WTC11 (cell line): ENCODE measurements at regions not wholly inside any gene's neighbourhood (a gene's known extent, or its start where the extent isn't known, plus 50 kb on each side); places are given as distances from the start of the nearest gene placed in this dataset.

Source experiments
- ATAC-seq: fragments of 200-7000 bp; cut with Tn5 transposase; 2 replicates; pipeline ENCODE4 v1.10.0; 2021; ENCODE audit warnings: mild to moderate bottlenecking, moderate library complexity
- CTCF ChIA-PET: fragments of 300-600 bp; sonication (Branson Sonifier 250); formaldehyde crosslinking; loops from one replicate; lab custom pipeline; 2021; ENCODE audit warnings: antibody characterized with exemption; lab: Charles Lee
- POLR2A ChIA-PET: fragments of 350-600 bp; sonication (Branson Sonifier 250); formaldehyde crosslinking; loops from one replicate; lab custom pipeline; 2021; ENCODE audit warnings: antibody characterized with exemption; lab: Charles Lee
- DNase-seq: peaks from one replicate; pipeline ENCODE4 v3.0.0; 2021; ENCODE audit warnings: low spot score
- H3K27ac Mint-ChIP-seq: 2 replicates; pipeline ENCODE4 v1.8.0; 2021; ENCODE audit warnings: mixed read lengths
- H3K27me3 Mint-ChIP-seq: 2 replicates; pipeline ENCODE4 v1.8.0; 2021; ENCODE audit warnings: low read depth, mild to moderate bottlenecking, moderate library complexity, mixed read lengths
- H3K36me3 Mint-ChIP-seq: 2 replicates; pipeline ENCODE4 v1.8.0; 2021; ENCODE audit warnings: mixed read lengths
- H3K4me1 Mint-ChIP-seq: 2 replicates; pipeline ENCODE4 v1.8.0; 2022; ENCODE audit warnings: mixed read lengths
- H3K4me3 Mint-ChIP-seq: 2 replicates; pipeline ENCODE4 v1.8.0; 2021; ENCODE audit warnings: mild to moderate bottlenecking, moderate library complexity, mixed read lengths
- H3K9me3 Mint-ChIP-seq: 2 replicates; pipeline ENCODE4 v1.8.0; 2021; ENCODE audit warnings: mixed read lengths
- CBFB ChIP-seq: sonication (generic); formaldehyde crosslinking; IDR thresholded peaks from 2 replicates; pipeline ENCODE4 v1.8.1; 2022; ENCODE audit warnings: mild to moderate bottlenecking, low read depth, missing genetic modification reagents
- ELF4 ChIP-seq: sonication (generic); formaldehyde crosslinking; IDR thresholded peaks from 2 replicates; pipeline ENCODE4 v1.8.1; 2022; ENCODE audit warnings: low read depth, mild to moderate bottlenecking, moderate library complexity, missing genetic modification reagents
- FOXK1 ChIP-seq: sonication (generic); formaldehyde crosslinking; IDR thresholded peaks from 2 replicates; pipeline ENCODE4 v1.8.0; 2022; ENCODE audit warnings: mild to moderate bottlenecking, moderate library complexity, missing genetic modification reagents
- JUN ChIP-seq: sonication (generic); formaldehyde crosslinking; IDR thresholded peaks from 2 replicates; pipeline ENCODE4 v1.8.0; 2023; ENCODE audit warnings: mild to moderate bottlenecking, missing genetic modification reagents
- NFATC4 ChIP-seq: fragments of 250-450 bp; sonication (Bioruptor Pico); IDR thresholded peaks from 2 replicates; pipeline ENCODE4 v1.9.0; 2021; ENCODE audit warnings: mild to moderate bottlenecking
- PRRX2 ChIP-seq: fragments of 250-450 bp; sonication (Bioruptor Pico); IDR thresholded peaks from 2 replicates; pipeline ENCODE4 v1.8.0; 2021; ENCODE audit warnings: mild to moderate bottlenecking
- SMAD3 ChIP-seq: sonication (generic); formaldehyde crosslinking; IDR thresholded peaks from 2 replicates; pipeline ENCODE4 v1.8.0; 2022; ENCODE audit warnings: missing genetic modification reagents, mild to moderate bottlenecking, borderline replicate concordance
- SOX15 ChIP-seq: fragments of 250-450 bp; sonication (Bioruptor Pico); IDR thresholded peaks from 2 replicates; pipeline ENCODE4 v1.9.0; 2021; ENCODE audit warnings: mild to moderate bottlenecking
- ZNF317 ChIP-seq: sonication (generic); formaldehyde crosslinking; IDR thresholded peaks from 2 replicates; pipeline ENCODE4 v1.8.1; 2023; ENCODE audit warnings: low read depth, mild to moderate bottlenecking, moderate library complexity, missing genetic modification reagents, borderline replicate concordance
- TF ChIP-seq, protein P1 (sequence below): fragments of 250-450 bp; sonication (Bioruptor Pico); IDR thresholded peaks from 2 replicates; pipeline ENCODE4 v1.8.0; 2021; ENCODE audit warnings: mild to moderate bottlenecking
- TF ChIP-seq, protein P2 (sequence below): sonication (generic); formaldehyde crosslinking; IDR thresholded peaks from 2 replicates; pipeline ENCODE4 v1.8.1; 2022; ENCODE audit warnings: low read depth, mild to moderate bottlenecking, moderate library complexity, missing genetic modification reagents, borderline replicate concordance
- TF ChIP-seq, protein P3 (sequence below): fragments of 200-600 bp; IDR thresholded peaks from 2 replicates; pipeline ENCODE4 v1.8.0; 2022; ENCODE audit warnings: antibody characterized with exemption
- TF ChIP-seq, protein P4 (sequence below): sonication (generic); formaldehyde crosslinking; IDR thresholded peaks from 2 replicates; pipeline ENCODE4 v1.8.0; 2022; ENCODE audit warnings: missing genetic modification reagents
- TF ChIP-seq, protein P5 (sequence below): sonication (generic); formaldehyde crosslinking; IDR thresholded peaks from 2 replicates; pipeline ENCODE4 v1.8.1; 2022; ENCODE audit warnings: mild to moderate bottlenecking, moderate library complexity, missing genetic modification reagents
- TF ChIP-seq, protein P6 (sequence below): sonication (generic); formaldehyde crosslinking; IDR thresholded peaks from 2 replicates; pipeline ENCODE4 v1.8.0; 2023; ENCODE audit warnings: missing genetic modification reagents
- TF ChIP-seq, protein P7 (sequence below): sonication (generic); formaldehyde crosslinking; IDR thresholded peaks from 2 replicates; pipeline ENCODE4 v1.8.1; 2023; ENCODE audit warnings: mild to moderate bottlenecking, moderate library complexity, missing genetic modification reagents

DNA sequence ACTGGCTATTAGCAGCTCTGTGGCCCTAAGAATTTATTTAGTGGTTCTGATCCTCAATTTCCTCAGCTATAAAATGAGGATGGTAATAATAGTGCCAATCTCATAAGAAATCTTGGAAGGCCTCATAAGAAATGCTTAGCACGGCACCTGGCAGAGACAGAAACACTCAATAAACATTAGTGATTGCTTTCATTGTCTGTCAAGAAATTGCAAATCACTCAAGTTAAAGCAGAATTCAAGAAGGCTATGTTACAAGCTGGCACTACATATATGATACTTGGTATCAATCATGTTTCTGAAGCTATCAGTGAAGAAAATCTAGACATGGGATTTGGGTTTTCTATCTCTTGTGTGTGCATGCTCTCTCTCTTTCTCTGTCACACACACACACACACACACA is 267.7 kb upstream of the KCNIP4 start:
- DNase-seq = no peak
- TF ChIP-seq, protein P1, sequence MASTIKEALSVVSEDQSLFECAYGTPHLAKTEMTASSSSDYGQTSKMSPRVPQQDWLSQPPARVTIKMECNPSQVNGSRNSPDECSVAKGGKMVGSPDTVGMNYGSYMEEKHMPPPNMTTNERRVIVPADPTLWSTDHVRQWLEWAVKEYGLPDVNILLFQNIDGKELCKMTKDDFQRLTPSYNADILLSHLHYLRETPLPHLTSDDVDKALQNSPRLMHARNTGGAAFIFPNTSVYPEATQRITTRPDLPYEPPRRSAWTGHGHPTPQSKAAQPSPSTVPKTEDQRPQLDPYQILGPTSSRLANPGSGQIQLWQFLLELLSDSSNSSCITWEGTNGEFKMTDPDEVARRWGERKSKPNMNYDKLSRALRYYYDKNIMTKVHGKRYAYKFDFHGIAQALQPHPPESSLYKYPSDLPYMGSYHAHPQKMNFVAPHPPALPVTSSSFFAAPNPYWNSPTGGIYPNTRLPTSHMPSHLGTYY (CRISPR knock-in tag) = no peak
- no peak for TF ChIP-seq CBFB
- TF ChIP-seq FOXK1 (CRISPR knock-in tag) = no peak
- no peak for TF ChIP-seq JUN (CRISPR knock-in tag)
- TF ChIP-seq, protein P2, sequence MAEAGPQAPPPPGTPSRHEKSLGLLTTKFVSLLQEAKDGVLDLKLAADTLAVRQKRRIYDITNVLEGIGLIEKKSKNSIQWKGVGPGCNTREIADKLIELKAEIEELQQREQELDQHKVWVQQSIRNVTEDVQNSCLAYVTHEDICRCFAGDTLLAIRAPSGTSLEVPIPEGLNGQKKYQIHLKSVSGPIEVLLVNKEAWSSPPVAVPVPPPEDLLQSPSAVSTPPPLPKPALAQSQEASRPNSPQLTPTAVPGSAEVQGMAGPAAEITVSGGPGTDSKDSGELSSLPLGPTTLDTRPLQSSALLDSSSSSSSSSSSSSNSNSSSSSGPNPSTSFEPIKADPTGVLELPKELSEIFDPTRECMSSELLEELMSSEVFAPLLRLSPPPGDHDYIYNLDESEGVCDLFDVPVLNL (CRISPR knock-in tag) = no peak
- TF ChIP-seq, protein P3, sequence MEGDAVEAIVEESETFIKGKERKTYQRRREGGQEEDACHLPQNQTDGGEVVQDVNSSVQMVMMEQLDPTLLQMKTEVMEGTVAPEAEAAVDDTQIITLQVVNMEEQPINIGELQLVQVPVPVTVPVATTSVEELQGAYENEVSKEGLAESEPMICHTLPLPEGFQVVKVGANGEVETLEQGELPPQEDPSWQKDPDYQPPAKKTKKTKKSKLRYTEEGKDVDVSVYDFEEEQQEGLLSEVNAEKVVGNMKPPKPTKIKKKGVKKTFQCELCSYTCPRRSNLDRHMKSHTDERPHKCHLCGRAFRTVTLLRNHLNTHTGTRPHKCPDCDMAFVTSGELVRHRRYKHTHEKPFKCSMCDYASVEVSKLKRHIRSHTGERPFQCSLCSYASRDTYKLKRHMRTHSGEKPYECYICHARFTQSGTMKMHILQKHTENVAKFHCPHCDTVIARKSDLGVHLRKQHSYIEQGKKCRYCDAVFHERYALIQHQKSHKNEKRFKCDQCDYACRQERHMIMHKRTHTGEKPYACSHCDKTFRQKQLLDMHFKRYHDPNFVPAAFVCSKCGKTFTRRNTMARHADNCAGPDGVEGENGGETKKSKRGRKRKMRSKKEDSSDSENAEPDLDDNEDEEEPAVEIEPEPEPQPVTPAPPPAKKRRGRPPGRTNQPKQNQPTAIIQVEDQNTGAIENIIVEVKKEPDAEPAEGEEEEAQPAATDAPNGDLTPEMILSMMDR = no peak
- TF ChIP-seq, protein P4, sequence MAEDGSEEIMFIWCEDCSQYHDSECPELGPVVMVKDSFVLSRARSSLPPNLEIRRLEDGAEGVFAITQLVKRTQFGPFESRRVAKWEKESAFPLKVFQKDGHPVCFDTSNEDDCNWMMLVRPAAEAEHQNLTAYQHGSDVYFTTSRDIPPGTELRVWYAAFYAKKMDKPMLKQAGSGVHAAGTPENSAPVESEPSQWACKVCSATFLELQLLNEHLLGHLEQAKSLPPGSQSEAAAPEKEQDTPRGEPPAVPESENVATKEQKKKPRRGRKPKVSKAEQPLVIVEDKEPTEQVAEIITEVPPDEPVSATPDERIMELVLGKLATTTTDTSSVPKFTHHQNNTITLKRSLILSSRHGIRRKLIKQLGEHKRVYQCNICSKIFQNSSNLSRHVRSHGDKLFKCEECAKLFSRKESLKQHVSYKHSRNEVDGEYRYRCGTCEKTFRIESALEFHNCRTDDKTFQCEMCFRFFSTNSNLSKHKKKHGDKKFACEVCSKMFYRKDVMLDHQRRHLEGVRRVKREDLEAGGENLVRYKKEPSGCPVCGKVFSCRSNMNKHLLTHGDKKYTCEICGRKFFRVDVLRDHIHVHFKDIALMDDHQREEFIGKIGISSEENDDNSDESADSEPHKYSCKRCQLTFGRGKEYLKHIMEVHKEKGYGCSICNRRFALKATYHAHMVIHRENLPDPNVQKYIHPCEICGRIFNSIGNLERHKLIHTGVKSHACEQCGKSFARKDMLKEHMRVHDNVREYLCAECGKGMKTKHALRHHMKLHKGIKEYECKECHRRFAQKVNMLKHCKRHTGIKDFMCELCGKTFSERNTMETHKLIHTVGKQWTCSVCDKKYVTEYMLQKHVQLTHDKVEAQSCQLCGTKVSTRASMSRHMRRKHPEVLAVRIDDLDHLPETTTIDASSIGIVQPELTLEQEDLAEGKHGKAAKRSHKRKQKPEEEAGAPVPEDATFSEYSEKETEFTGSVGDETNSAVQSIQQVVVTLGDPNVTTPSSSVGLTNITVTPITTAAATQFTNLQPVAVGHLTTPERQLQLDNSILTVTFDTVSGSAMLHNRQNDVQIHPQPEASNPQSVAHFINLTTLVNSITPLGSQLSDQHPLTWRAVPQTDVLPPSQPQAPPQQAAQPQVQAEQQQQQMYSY (CRISPR knock-in tag) = no peak
- TF ChIP-seq, protein P5, sequence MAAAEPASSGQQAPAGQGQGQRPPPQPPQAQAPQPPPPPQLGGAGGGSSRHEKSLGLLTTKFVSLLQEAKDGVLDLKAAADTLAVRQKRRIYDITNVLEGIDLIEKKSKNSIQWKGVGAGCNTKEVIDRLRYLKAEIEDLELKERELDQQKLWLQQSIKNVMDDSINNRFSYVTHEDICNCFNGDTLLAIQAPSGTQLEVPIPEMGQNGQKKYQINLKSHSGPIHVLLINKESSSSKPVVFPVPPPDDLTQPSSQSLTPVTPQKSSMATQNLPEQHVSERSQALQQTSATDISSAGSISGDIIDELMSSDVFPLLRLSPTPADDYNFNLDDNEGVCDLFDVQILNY (CRISPR knock-in tag) = no peak
- TF ChIP-seq NFATC4 (CRISPR knock-in tag) = no peak
- TF ChIP-seq PRRX2 = no peak
- TF ChIP-seq, protein P6, sequence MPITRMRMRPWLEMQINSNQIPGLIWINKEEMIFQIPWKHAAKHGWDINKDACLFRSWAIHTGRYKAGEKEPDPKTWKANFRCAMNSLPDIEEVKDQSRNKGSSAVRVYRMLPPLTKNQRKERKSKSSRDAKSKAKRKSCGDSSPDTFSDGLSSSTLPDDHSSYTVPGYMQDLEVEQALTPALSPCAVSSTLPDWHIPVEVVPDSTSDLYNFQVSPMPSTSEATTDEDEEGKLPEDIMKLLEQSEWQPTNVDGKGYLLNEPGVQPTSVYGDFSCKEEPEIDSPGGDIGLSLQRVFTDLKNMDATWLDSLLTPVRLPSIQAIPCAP (CRISPR knock-in tag) = no peak
- TF ChIP-seq SMAD3 (CRISPR knock-in tag) = no peak
- no peak for TF ChIP-seq SOX15 (CRISPR knock-in tag)
- TF ChIP-seq, protein P7, sequence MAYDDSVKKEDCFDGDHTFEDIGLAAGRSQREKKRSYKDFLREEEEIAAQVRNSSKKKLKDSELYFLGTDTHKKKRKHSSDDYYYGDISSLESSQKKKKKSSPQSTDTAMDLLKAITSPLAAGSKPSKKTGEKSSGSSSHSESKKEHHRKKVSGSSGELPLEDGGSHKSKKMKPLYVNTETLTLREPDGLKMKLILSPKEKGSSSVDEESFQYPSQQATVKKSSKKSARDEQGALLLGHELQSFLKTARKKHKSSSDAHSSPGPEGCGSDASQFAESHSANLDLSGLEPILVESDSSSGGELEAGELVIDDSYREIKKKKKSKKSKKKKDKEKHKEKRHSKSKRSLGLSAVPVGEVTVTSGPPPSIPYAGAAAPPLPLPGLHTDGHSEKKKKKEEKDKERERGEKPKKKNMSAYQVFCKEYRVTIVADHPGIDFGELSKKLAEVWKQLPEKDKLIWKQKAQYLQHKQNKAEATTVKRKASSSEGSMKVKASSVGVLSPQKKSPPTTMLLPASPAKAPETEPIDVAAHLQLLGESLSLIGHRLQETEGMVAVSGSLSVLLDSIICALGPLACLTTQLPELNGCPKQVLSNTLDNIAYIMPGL = no peak
- no peak for TF ChIP-seq ZNF317
- no peak for TF ChIP-seq ELF4
- POLR2A ChIA-PET = no interaction called here
- H3K36me3 Mint-ChIP-seq = no peaks in the 10 kb centered on the region
- H3K27me3 Mint-ChIP-seq = no peaks in the 10 kb centered on the region
- H3K27ac Mint-ChIP-seq = no peak overlapping the region
- no peak overlapping the region for H3K4me3 Mint-ChIP-seq
- H3K9me3 Mint-ChIP-seq = peaks cover 4% of the 10 kb centered on the region; the same call in 1 of the 2 replicates
- H3K4me1 Mint-ChIP-seq = peaks cover 7% of the 10 kb centered on the region; the same call in 1 of the 2 replicates
- CTCF ChIA-PET = interaction anchor here (1.1 kb wide), 1 partner anchor 21 kb away, joined by 5 read pairs; no protein-coding TSS in a partner anchor
- no peak for ATAC-seq
